A673 (cell line): ENCODE measurements at regions not wholly inside any gene's neighbourhood (a gene's known extent, or its start where the extent isn't known, plus 50 kb on each side); places are given as distances from the start of the nearest gene placed in this dataset.

Source experiments
- BruUV-seq: library from RNA; stranded (reverse); fragments of 400-500 nt; replicated peaks from 2 replicates; lab custom pipeline; 2021; lab: Mats Ljungman, UMichigan
- CTCF ChIA-PET: fragments of 300-600 bp; sonication (Branson Sonifier 250); formaldehyde crosslinking; loops from one replicate; lab custom pipeline; 2022; ENCODE audit warnings: antibody characterized with exemption; lab: Charles Lee
- POLR2A ChIA-PET: fragments of 300-600 bp; sonication (Branson Sonifier 250); formaldehyde crosslinking; loops from one replicate; lab custom pipeline; 2022; ENCODE audit warnings: antibody characterized with exemption; ENCODE audit not compliant: low non-redundant PET; lab: Charles Lee
- DNase-seq: peaks from one replicate; pipeline ENCODE4 v3.0.0-alpha.2; 2015; ENCODE audit warnings: low spot score
- H3K27ac ChIP-seq: fragments of 200-600 bp; sonication (generic); 2 replicates; pipeline ENCODE4 v1.5.1; 2016; ENCODE audit warnings: mixed run types, low read depth, mild to moderate bottlenecking, mixed read lengths, antibody characterized with exemption, low read length; ENCODE audit not compliant: poor library complexity, severe bottlenecking
- H3K27me3 ChIP-seq: fragments of 200-600 bp; sonication (generic); replicated peaks from 2 replicates; pipeline ENCODE4 v1.6.1; 2017; ENCODE audit warnings: mixed run types, low read depth, mild to moderate bottlenecking, mixed read lengths, antibody characterized with exemption, low read length; ENCODE audit not compliant: insufficient read depth, poor library complexity
- H3K36me3 ChIP-seq: fragments of 200-600 bp; sonication (generic); 2 replicates; pipeline ENCODE4 v1.6.1; 2016; ENCODE audit warnings: mixed run types, mild to moderate bottlenecking, mixed read lengths, antibody characterized with exemption, low read length; ENCODE audit not compliant: insufficient read depth, poor library complexity, severe bottlenecking
- H3K4me1 ChIP-seq: fragments of 200-600 bp; sonication (generic); 2 replicates; pipeline ENCODE4 v1.6.1; 2017; ENCODE audit warnings: mixed run types, mild to moderate bottlenecking, mixed read lengths, antibody characterized with exemption, low read length; ENCODE audit not compliant: insufficient read depth, poor library complexity, severe bottlenecking
- H3K4me3 ChIP-seq: fragments of 200-600 bp; sonication (generic); 2 replicates; pipeline ENCODE4 v1.5.1; 2016; ENCODE audit warnings: low read depth, mixed run types, mild to moderate bottlenecking, mixed read lengths, low read length; ENCODE audit not compliant: poor library complexity, severe bottlenecking
- H3K9me3 ChIP-seq: fragments of 200-600 bp; sonication (generic); 2 replicates; pipeline ENCODE4 v1.6.1; 2016; ENCODE audit warnings: mixed run types, low read depth, mild to moderate bottlenecking, mixed read lengths, antibody characterized with exemption, low read length; ENCODE audit not compliant: poor library complexity, severe bottlenecking
- CTCF ChIP-seq: fragments of 300-800, 200-600 bp; sonication (generic); conservative IDR thresholded peaks from 2 replicates; pipeline ENCODE4 v1.5.1; 2017; ENCODE audit warnings: low read depth, mild to moderate bottlenecking, antibody characterized with exemption, low read length, moderate library complexity, mixed read lengths
- EZH2 ChIP-seq: fragments of 200-600 bp; sonication (generic); IDR thresholded peaks from 2 replicates; pipeline ENCODE4 v1.6.1; 2017; ENCODE audit warnings: borderline replicate concordance, low read depth, mild to moderate bottlenecking, mixed read lengths, antibody characterized with exemption, low read length; ENCODE audit not compliant: poor library complexity, severe bottlenecking
- intact Hi-C: fragments of 100-400 bp; cut with micrococcal nuclease; formaldehyde crosslinking; loops from one replicate; pipeline ENCODE4 v1.10.0; 2022; ENCODE audit not compliant: unreplicated experiment

GRCh38 chr11:94676814-94677213, 91.3 kb upstream of the AMOTL1 start:
- no peak overlapping the region for H3K27ac ChIP-seq
- ChIA-PET POLR2A (no interaction called here), CTCF (no interaction called here)
- H3K9me3 ChIP-seq, result no peaks in the 10 kb centered on the region
- BruUV-seq, result no TSS peak
- no peaks in the 10 kb centered on the region for H3K36me3 ChIP-seq
- DNase-seq, result no peak
- intact Hi-C loops, result no loop called here
- no peaks in the 10 kb centered on the region for H3K4me1 ChIP-seq
- H3K27me3 ChIP-seq, result no peaks in the 10 kb centered on the region
- no peak for TF ChIP-seq CTCF
- no peak overlapping the region for H3K4me3 ChIP-seq

GRCh38 chr11:94678236-94678635, 89.9 kb upstream of the AMOTL1 start:
- Histone ChIP-seq H3K9me3 (no peaks in the 10 kb centered on the region), H3K27ac (no peak overlapping the region), H3K36me3 (no peaks in the 10 kb centered on the region), H3K27me3 (no peaks in the 10 kb centered on the region), H3K4me1 (no peaks in the 10 kb centered on the region), H3K4me3 (no peak overlapping the region)
- no peak for TF ChIP-seq EZH2
- TF ChIP-seq CTCF, result no peak
- ChIA-PET POLR2A (interaction anchor here (0.7 kb wide), 1 partner anchor 56 kb away, joined by 3 read pairs; no protein-coding TSS in a partner anchor), CTCF (no interaction called here)
- no TSS peak for BruUV-seq
- intact Hi-C loops, result no loop called here
- no peak for DNase-seq

GRCh38 chr11:94678901-94679300, 89.3 kb upstream of the AMOTL1 start:
- no TSS peak for BruUV-seq
- DNase-seq, result no peak
- TF ChIP-seq CTCF (no peak), EZH2 (no peak)
- intact Hi-C loops, result no loop called here
- Histone ChIP-seq H3K4me1 (no peaks in the 10 kb centered on the region), H3K9me3 (no peaks in the 10 kb centered on the region), H3K27me3 (no peaks in the 10 kb centered on the region), H3K27ac (no peak overlapping the region), H3K36me3 (no peaks in the 10 kb centered on the region), H3K4me3 (no peak overlapping the region)
- POLR2A ChIA-PET, result interaction anchor here (0.7 kb wide), 1 partner anchor 56 kb away, joined by 3 read pairs; no protein-coding TSS in a partner anchor
- CTCF ChIA-PET, result no interaction called here
